GM12878 (cell line): ENCODE measurements at regions not wholly inside any gene's neighbourhood (a gene's known extent, or its start where the extent isn't known, plus 50 kb on each side); places are given as distances from the start of the nearest gene placed in this dataset.

Source experiments
- BHLHE40 ChIP-seq, 2 experiments: fragments of 450-650 bp in 1 of 2; IDR thresholded peaks; 2 replicates each; pipeline ENCODE4 v1.6.1; 2011 to 2017; ENCODE audit warnings: low read depth in 2 of 2, borderline replicate concordance in 1 of 2, improper control_type of control experiment in 1 of 2, low read length in 1 of 2, mild to moderate bottlenecking in 1 of 2
- CHD4 ChIP-seq: fragments of 200-600 bp; sonication (generic); IDR thresholded peaks from 2 replicates; pipeline ENCODE4 v1.6.1; 2016; ENCODE audit warnings: mild to moderate bottlenecking
- GABPA ChIP-seq: IDR thresholded peaks from 2 replicates; pipeline ENCODE4 v1.6.1; 2014; ENCODE audit warnings: antibody characterized with exemption, low read depth, mild to moderate bottlenecking, inconsistent platforms
- MEF2A ChIP-seq: IDR thresholded peaks from 2 replicates; pipeline ENCODE4 v1.6.1; 2011; ENCODE audit warnings: low read depth, mild to moderate bottlenecking, low read length, moderate library complexity; ENCODE audit not compliant: insufficient read depth
- MYC ChIP-seq: IDR thresholded peaks from 2 replicates; pipeline ENCODE4 v1.6.1; 2011; ENCODE audit warnings: mild to moderate bottlenecking, low read length, moderate library complexity, inconsistent platforms; ENCODE audit not compliant: insufficient read depth, insufficient replicate concordance, insufficient read length, severe bottlenecking
- PML ChIP-seq: IDR thresholded peaks from 2 replicates; pipeline ENCODE4 v1.6.1; 2012; ENCODE audit warnings: low read length, inconsistent platforms
- POLR2A ChIP-seq: IDR thresholded peaks from 2 replicates; pipeline ENCODE4 v1.6.1; 2011; ENCODE audit warnings: low read depth, mild to moderate bottlenecking, low read length
- RELA ChIP-seq: fragments of 450-650 bp; IDR thresholded peaks from 2 replicates; pipeline ENCODE4 v1.8.0; 2014; ENCODE audit warnings: borderline replicate concordance; ENCODE audit not compliant: partially characterized antibody
- RUNX3 ChIP-seq: IDR thresholded peaks from 2 replicates; pipeline ENCODE4 v1.6.1; 2012; ENCODE audit warnings: low read length, inconsistent platforms
- SKIL ChIP-seq: fragments of 450-650 bp; IDR thresholded peaks from 2 replicates; pipeline ENCODE4 v1.6.1; 2017; ENCODE audit warnings: mild to moderate bottlenecking, low read depth, inconsistent platforms; ENCODE audit not compliant: poor library complexity, severe bottlenecking
- SP1 ChIP-seq: IDR thresholded peaks from one replicate; pipeline ENCODE4 v1.6.1; 2011; ENCODE audit warnings: low read depth, low read length
- SPI1 ChIP-seq: IDR thresholded peaks from 2 replicates; pipeline ENCODE4 v1.6.1; 2011; ENCODE audit warnings: low read depth, mild to moderate bottlenecking, low read length, moderate library complexity, borderline replicate concordance; ENCODE audit not compliant: insufficient read depth
- TCF7 ChIP-seq: IDR thresholded peaks from 2 replicates; pipeline ENCODE4 v1.6.1; 2014; ENCODE audit warnings: antibody characterized with exemption, borderline replicate concordance
- YY1 ChIP-seq: IDR thresholded peaks from 2 replicates; pipeline ENCODE4 v1.6.1; 2011; ENCODE audit warnings: low read depth, mild to moderate bottlenecking, low read length
- ZNF622 ChIP-seq: fragments of 450-650 bp; IDR thresholded peaks from 2 replicates; pipeline ENCODE4 v1.6.1; 2017; ENCODE audit warnings: mild to moderate bottlenecking, inconsistent platforms
- TF ChIP-seq, protein P1 (sequence below): fragments of 450-650 bp; IDR thresholded peaks from 2 replicates; pipeline ENCODE4 v1.6.1; 2017; ENCODE audit warnings: mild to moderate bottlenecking, moderate library complexity
- TF ChIP-seq, protein P2 (sequence below): fragments of 450-650 bp; IDR thresholded peaks from 2 replicates; pipeline ENCODE4 v1.6.1; 2017; ENCODE audit warnings: borderline replicate concordance
- TF ChIP-seq, protein P3 (sequence below): fragments of 450-650 bp; IDR thresholded peaks from 2 replicates; pipeline ENCODE4 v1.6.1; 2016; ENCODE audit warnings: mild to moderate bottlenecking

GRCh38 chr3:18127174-18127858, 297.8 kb downstream of the SATB1 start (continued):
- TF ChIP-seq, protein P1, sequence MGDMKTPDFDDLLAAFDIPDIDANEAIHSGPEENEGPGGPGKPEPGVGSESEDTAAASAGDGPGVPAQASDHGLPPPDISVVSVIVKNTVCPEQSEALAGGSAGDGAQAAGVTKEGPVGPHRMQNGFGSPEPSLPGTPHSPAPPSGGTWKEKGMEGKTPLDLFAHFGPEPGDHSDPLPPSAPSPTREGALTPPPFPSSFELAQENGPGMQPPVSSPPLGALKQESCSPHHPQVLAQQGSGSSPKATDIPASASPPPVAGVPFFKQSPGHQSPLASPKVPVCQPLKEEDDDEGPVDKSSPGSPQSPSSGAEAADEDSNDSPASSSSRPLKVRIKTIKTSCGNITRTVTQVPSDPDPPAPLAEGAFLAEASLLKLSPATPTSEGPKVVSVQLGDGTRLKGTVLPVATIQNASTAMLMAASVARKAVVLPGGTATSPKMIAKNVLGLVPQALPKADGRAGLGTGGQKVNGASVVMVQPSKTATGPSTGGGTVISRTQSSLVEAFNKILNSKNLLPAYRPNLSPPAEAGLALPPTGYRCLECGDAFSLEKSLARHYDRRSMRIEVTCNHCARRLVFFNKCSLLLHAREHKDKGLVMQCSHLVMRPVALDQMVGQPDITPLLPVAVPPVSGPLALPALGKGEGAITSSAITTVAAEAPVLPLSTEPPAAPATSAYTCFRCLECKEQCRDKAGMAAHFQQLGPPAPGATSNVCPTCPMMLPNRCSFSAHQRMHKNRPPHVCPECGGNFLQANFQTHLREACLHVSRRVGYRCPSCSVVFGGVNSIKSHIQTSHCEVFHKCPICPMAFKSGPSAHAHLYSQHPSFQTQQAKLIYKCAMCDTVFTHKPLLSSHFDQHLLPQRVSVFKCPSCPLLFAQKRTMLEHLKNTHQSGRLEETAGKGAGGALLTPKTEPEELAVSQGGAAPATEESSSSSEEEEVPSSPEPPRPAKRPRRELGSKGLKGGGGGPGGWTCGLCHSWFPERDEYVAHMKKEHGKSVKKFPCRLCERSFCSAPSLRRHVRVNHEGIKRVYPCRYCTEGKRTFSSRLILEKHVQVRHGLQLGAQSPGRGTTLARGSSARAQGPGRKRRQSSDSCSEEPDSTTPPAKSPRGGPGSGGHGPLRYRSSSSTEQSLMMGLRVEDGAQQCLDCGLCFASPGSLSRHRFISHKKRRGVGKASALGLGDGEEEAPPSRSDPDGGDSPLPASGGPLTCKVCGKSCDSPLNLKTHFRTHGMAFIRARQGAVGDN, result no peak
- no peak for TF ChIP-seq SP1
- TF ChIP-seq, protein P2, sequence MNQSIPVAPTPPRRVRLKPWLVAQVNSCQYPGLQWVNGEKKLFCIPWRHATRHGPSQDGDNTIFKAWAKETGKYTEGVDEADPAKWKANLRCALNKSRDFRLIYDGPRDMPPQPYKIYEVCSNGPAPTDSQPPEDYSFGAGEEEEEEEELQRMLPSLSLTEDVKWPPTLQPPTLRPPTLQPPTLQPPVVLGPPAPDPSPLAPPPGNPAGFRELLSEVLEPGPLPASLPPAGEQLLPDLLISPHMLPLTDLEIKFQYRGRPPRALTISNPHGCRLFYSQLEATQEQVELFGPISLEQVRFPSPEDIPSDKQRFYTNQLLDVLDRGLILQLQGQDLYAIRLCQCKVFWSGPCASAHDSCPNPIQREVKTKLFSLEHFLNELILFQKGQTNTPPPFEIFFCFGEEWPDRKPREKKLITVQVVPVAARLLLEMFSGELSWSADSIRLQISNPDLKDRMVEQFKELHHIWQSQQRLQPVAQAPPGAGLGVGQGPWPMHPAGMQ, result peak; percentile 23; the same call in 1 of the 2 replicates
- 0 out of 2 replicates have a peak, but pooled peaks have one; percentile 13 for TF ChIP-seq YY1
- no peak for TF ChIP-seq PML
- TF ChIP-seq ZNF622, result no peak
- no peak for TF ChIP-seq TCF7
- peak; percentile 39 for TF ChIP-seq SKIL
- no peak for TF ChIP-seq RELA
- TF ChIP-seq CHD4, result no peak
- no peak for TF ChIP-seq BHLHE40 (IDR thresholded peaks at IDR 0.05; ENCODE audit: borderline replicate concordance in 1 of 2, low read depth in 2 of 2, low read length in 1 of 2)
- 0 out of 2 replicates have a peak, but pooled peaks have one; percentile 3 for TF ChIP-seq MEF2A
- TF ChIP-seq MYC, result no peak
- TF ChIP-seq GABPA, result peak; percentile 59; the same call in 1 of the 2 replicates
- peak; percentile 89 for TF ChIP-seq RUNX3
- peak; percentile 97 for TF ChIP-seq SPI1
- TF ChIP-seq POLR2A, result no peak
- TF ChIP-seq, protein P3, sequence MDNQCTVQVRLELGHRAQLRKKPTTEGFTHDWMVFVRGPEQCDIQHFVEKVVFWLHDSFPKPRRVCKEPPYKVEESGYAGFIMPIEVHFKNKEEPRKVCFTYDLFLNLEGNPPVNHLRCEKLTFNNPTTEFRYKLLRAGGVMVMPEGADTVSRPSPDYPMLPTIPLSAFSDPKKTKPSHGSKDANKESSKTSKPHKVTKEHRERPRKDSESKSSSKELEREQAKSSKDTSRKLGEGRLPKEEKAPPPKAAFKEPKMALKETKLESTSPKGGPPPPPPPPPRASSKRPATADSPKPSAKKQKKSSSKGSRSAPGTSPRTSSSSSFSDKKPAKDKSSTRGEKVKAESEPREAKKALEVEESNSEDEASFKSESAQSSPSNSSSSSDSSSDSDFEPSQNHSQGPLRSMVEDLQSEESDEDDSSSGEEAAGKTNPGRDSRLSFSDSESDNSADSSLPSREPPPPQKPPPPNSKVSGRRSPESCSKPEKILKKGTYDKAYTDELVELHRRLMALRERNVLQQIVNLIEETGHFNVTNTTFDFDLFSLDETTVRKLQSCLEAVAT, result peak; percentile 74; the same call in 1 of the 2 replicates
